Rectal smooth muscle tissue (tissue), 1 donor: ENCODE measurements at regions not wholly inside any gene's neighbourhood (a gene's known extent, or its start where the extent isn't known, plus 50 kb on each side); places are given as distances from the start of the nearest gene placed in this dataset.
"Not testable (repeated sequence)": the region's sequence is repeated elsewhere in the genome, so short reads cannot be mapped to it uniquely, and the experiment has no call there.

Experiments used
- H3K27ac ChIP-seq: one replicate; pipeline ENCODE4 v1.7.0; 2013; ENCODE audit warnings: low read depth, low read length, inconsistent platforms
- H3K27me3 ChIP-seq: one replicate; pipeline ENCODE4 v1.7.0; 2013; ENCODE audit warnings: low read length; ENCODE audit not compliant: control insufficient read depth, insufficient read depth
- H3K36me3 ChIP-seq: one replicate; pipeline ENCODE4 v1.7.0; 2013; ENCODE audit warnings: low read length; ENCODE audit not compliant: control insufficient read depth, insufficient read depth
- H3K4me1 ChIP-seq: one replicate; pipeline ENCODE4 v1.7.0; 2013; ENCODE audit warnings: low read length; ENCODE audit not compliant: control insufficient read depth, insufficient read depth
- H3K4me3 ChIP-seq: one replicate; pipeline ENCODE4 v1.7.0; 2013; ENCODE audit warnings: low read length
- H3K9ac ChIP-seq: one replicate; pipeline ENCODE4 v1.7.0; 2013; ENCODE audit warnings: low read length

- Histone ChIP-seq H3K9ac (no peak overlapping the region), H3K4me1 (no peaks in the 10 kb centered on the region), H3K4me3 (no peak overlapping the region), H3K27ac (no peak overlapping the region), H3K27me3 (no peaks in the 10 kb centered on the region), H3K36me3 (no peaks in the 10 kb centered on the region)
These were observed 346.7 kb upstream of the KLF4 start for GRCh38 chr9:107836300-107836699.

- no peaks in the 10 kb centered on the region for H3K36me3 ChIP-seq
- H3K9ac ChIP-seq, result no peak overlapping the region
- no peaks in the 10 kb centered on the region for H3K4me1 ChIP-seq
- no peaks in the 10 kb centered on the region for H3K27me3 ChIP-seq
- H3K4me3 ChIP-seq, result no peak overlapping the region
- H3K27ac ChIP-seq, result no peak overlapping the region
These were observed 343.7 kb upstream of the KLF4 start for GRCh38 chr9:107833295-107833694.

- no peak overlapping the region for H3K9ac ChIP-seq
- no peak overlapping the region for H3K27ac ChIP-seq
- no peaks in the 10 kb centered on the region for H3K27me3 ChIP-seq
- H3K36me3 ChIP-seq, result no peaks in the 10 kb centered on the region
- no peaks in the 10 kb centered on the region for H3K4me1 ChIP-seq
- no peak overlapping the region for H3K4me3 ChIP-seq
These were observed 343.3 kb upstream of the KLF4 start for GRCh38 chr9:107832871-107833270.

- no peaks in the 10 kb centered on the region for H3K27me3 ChIP-seq
- H3K4me3 ChIP-seq, result no peak overlapping the region
- H3K36me3 ChIP-seq, result no peaks in the 10 kb centered on the region
- H3K4me1 ChIP-seq, result no peaks in the 10 kb centered on the region
- H3K9ac ChIP-seq, result no peak overlapping the region
- H3K27ac ChIP-seq, result no peak overlapping the region
These were observed 340.9 kb upstream of the KLF4 start for GRCh38 chr9:107830479-107830878.

GRCh38 chr9:107827884-107828283 is 338.3 kb upstream of the KLF4 start:
- Histone ChIP-seq H3K4me1 (no peaks in the 10 kb centered on the region), H3K27ac (no peak overlapping the region), H3K36me3 (no peaks in the 10 kb centered on the region), H3K9ac (no peak overlapping the region), H3K4me3 (no peak overlapping the region), H3K27me3 (no peaks in the 10 kb centered on the region)

- Histone ChIP-seq H3K9ac (no peak overlapping the region), H3K4me1 (no peaks in the 10 kb centered on the region), H3K36me3 (no peaks in the 10 kb centered on the region), H3K27ac (no peak overlapping the region), H3K4me3 (no peak overlapping the region), H3K27me3 (no peaks in the 10 kb centered on the region)
These were observed 337.7 kb upstream of the KLF4 start for GRCh38 chr9:107827304-107827703.

GRCh38 chr9:107826688-107826983 is 337.1 kb upstream of the KLF4 start:
- not testable (repeated sequence) for H3K27me3 ChIP-seq, H3K4me3 ChIP-seq, H3K9ac ChIP-seq, H3K4me1 ChIP-seq, H3K27ac ChIP-seq, H3K36me3 ChIP-seq

GRCh38 chr9:107824556-107824955 is 335.0 kb upstream of the KLF4 start:
- H3K27ac ChIP-seq, result no peak overlapping the region
- H3K4me3 ChIP-seq, result no peak overlapping the region
- no peaks in the 10 kb centered on the region for H3K4me1 ChIP-seq

GRCh38 chr9:107819772-107820565 is 330.4 kb upstream of the KLF4 start:
- Histone ChIP-seq H3K4me3 (no peak overlapping the region), H3K27ac (no peak overlapping the region), H3K27me3 (no peaks in the 10 kb centered on the region), H3K36me3 (no peaks in the 10 kb centered on the region), H3K9ac (no peak overlapping the region), H3K4me1 (no peaks in the 10 kb centered on the region)

More at GRCh38 chr9:107824556-107824955, 335.0 kb upstream of the KLF4 start:
- Histone ChIP-seq H3K36me3 (no peaks in the 10 kb centered on the region), H3K9ac (no peak overlapping the region), H3K27me3 (no peaks in the 10 kb centered on the region)

GRCh38 chr9:107818503-107818829 is 328.9 kb upstream of the KLF4 start:
- not testable (repeated sequence) for H3K36me3 ChIP-seq, H3K27me3 ChIP-seq, H3K4me3 ChIP-seq, H3K27ac ChIP-seq, H3K9ac ChIP-seq, H3K4me1 ChIP-seq

- not testable (repeated sequence) for H3K27me3 ChIP-seq, H3K27ac ChIP-seq, H3K4me1 ChIP-seq, H3K4me3 ChIP-seq, H3K36me3 ChIP-seq, H3K9ac ChIP-seq
These were observed 328.3 kb upstream of the KLF4 start for GRCh38 chr9:107817595-107818502.

GRCh38 chr9:107816561-107817021 is 327.0 kb upstream of the KLF4 start:
- Histone ChIP-seq H3K27me3 (no peaks in the 10 kb centered on the region), H3K9ac (no peak overlapping the region), H3K4me1 (no peaks in the 10 kb centered on the region), H3K4me3 (no peak overlapping the region), H3K27ac (no peak overlapping the region), H3K36me3 (no peaks in the 10 kb centered on the region)
